Spinal cord (tissue), 9 donors: ENCODE measurements at regions not wholly inside any gene's neighbourhood (a gene's known extent, or its start where the extent isn't known, plus 50 kb on each side); places are given as distances from the start of the nearest gene placed in this dataset.
A peak's percentile ranks its signal among the peaks of the same experiment; 100 is the strongest.
"Not testable (repeated sequence)": the region's sequence is repeated elsewhere in the genome, so short reads cannot be mapped to it uniquely, and the experiment has no call there.

Source experiments
- DNase-seq, 6 donors: peaks; one replicate each; pipeline versions ENCODE4 v3.0.0 to v3.0.0-alpha.2; 2013 to 2015; ENCODE audit warnings: low spot score in 6 of 6, low read depth in 4 of 6
- H3K27ac ChIP-seq: one replicate; pipeline ENCODE4 v1.5.1; 2013; ENCODE audit warnings: low read depth, low read length, control low read depth
- H3K27me3 ChIP-seq: one replicate; pipeline ENCODE4 v1.6.1; 2013; ENCODE audit warnings: low read length; ENCODE audit not compliant: control insufficient read depth, insufficient read depth
- H3K36me3 ChIP-seq: one replicate; pipeline ENCODE4 v1.6.1; 2013; ENCODE audit warnings: low read length; ENCODE audit not compliant: control insufficient read depth, insufficient read depth
- H3K4me1 ChIP-seq: one replicate; pipeline ENCODE4 v1.6.1; 2013; ENCODE audit warnings: low read length; ENCODE audit not compliant: control insufficient read depth, insufficient read depth
- H3K4me3 ChIP-seq: one replicate; pipeline ENCODE4 v1.5.1; 2013; ENCODE audit warnings: low read depth, low read length, control low read depth
- H3K9me3 ChIP-seq: one replicate; pipeline ENCODE4 v1.6.1; 2013; ENCODE audit warnings: low read length; ENCODE audit not compliant: control insufficient read depth, insufficient read depth
- WGBS: methylation state at CpG from one replicate; pipeline ENCODE4 v1.1.5; 2013; ENCODE audit warnings: missing lambda C conversion rate; ENCODE audit not compliant: insufficient coverage; 5-methylcytosine and 5-hydroxymethylcytosine counted together
- donor health status: healthy.

DNA sequence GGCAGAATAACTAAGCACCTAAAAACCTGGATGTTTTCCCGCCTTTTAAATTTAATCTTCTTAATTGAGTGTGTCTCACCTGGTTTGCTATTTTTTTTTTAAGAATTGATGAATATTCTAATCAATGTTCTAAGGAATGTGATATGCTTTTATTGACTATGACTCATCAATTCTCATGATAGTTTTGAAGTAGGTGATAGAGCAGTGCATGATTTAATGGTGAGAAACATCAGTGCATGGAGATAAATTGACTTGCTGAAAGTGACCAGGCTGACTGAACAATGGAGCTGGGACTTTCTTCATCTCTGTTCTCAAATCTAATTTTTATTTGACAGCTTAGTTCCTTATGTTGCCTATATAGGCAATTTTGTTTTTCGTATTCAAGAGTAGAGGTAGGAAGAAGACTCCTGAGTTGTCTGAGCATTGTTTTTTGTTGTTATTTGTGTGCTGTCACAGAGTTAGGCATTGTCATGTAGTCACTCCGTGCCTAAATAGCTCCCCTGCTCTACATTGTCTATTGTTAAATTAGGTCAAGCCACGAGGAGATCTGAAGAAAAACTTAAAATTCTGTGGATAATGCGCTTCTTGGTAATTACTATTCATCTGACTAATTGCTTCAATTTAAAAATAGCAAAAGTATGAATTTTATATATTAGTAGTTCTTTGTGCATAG, 59.0 kb upstream of the NUTM2F start:
- not testable (repeated sequence) for H3K27ac ChIP-seq

DNA sequence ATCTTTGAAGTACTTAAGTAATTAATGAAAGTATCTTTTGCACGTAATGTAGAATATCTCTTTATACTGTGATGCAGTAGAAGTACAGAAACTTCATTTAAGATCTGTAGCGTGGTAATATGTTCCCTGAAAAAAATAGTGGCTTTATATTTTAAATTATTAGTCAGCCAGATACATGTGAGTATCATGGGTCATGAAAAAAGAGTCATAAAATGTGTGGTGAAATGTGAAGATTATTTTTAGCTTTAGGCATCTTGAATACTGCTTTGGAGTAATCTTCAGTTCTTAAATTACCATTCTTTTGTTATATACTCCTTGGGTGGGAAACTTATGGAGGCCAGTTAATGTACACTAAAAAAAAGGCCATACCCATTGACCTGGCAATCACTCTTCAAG, 59.6 kb upstream of the NUTM2F start:
- not testable (repeated sequence) for H3K4me3 ChIP-seq, H3K4me1 ChIP-seq, H3K27me3 ChIP-seq, DNase-seq, H3K27ac ChIP-seq, H3K9me3 ChIP-seq, H3K36me3 ChIP-seq
- no CpG with 5 or more reads among the region's 2 CpGs for WGBS

More for the DNA sequence above, 59.0 kb upstream of the NUTM2F start:
- H3K9me3 ChIP-seq, H3K4me3 ChIP-seq, H3K27me3 ChIP-seq, DNase-seq, H3K4me1 ChIP-seq, H3K36me3 ChIP-seq: not testable (repeated sequence)
- no CpG with 5 or more reads among the region's 5 CpGs for WGBS

DNA sequence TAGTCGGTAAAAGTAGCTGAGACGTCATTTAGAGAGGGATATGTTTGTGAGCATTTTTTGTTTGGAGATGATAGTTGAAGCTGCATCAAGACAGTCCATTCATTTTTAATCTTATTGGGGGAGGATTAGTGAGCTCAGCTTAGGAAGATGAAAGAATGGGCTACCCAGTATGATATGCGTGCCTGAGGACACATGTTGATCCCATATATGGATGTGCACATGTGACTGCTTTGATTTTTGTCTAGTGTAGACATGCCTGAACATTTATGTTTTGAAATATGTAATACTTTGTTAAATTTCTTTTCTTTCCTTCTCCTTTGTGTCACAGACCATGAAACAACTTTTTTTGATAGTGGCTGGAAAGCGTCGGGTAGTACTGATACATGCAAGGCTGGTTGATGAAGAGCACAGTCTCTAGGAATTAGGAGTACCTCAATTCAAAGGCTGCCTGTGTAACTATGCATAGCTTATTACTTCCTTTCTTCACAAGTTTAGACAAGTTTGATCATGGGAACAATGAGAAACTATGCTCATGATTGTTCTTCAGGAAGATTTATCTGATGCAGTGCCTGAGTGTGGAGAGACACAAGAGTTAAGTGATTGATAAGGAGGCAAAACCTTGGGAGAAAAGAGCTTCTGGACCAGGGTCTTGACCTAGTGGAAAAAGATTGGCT, 62.1 kb upstream of the NUTM2F start:
- no CpG with 5 or more reads among the region's 5 CpGs for WGBS
- H3K9me3 ChIP-seq, H3K27ac ChIP-seq, H3K4me3 ChIP-seq, DNase-seq, H3K27me3 ChIP-seq, H3K36me3 ChIP-seq, H3K4me1 ChIP-seq: not testable (repeated sequence)

DNA sequence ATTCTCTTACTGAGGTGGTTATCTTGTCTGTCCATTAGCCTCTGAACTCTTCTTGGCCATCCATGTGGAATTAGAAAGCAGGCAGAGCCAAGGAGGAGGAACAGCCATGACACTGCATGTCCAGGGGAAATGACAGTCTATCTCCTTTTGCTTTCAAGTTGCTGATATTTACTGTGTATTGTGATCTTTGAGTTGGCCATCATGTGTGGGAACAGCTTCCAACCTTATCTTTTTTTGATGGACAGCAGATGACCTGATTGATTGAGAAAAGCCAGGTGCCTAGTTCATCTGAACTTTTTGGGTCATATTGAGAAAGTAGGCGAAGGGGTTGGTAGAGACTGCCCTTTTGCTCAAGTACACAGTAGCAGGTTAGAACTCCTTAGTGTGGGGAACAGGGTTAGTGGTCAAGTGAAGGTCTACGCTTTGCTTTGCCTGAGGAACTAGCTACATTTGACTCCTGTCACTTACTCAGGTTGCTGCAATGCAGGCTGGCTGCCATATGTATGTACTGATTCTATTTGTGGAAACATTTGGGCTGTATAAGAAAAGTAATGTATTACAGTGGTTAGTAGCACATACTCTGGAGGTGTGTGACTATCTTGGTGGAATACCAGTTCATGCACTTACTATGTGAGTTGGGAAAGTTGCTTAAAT, 64.7 kb upstream of the NUTM2F start:
- H3K9me3 ChIP-seq, H3K27me3 ChIP-seq, H3K27ac ChIP-seq, H3K36me3 ChIP-seq, H3K4me3 ChIP-seq, H3K4me1 ChIP-seq, DNase-seq: not testable (repeated sequence)
- WGBS: no CpG with 5 or more reads among the region's 2 CpGs

DNA sequence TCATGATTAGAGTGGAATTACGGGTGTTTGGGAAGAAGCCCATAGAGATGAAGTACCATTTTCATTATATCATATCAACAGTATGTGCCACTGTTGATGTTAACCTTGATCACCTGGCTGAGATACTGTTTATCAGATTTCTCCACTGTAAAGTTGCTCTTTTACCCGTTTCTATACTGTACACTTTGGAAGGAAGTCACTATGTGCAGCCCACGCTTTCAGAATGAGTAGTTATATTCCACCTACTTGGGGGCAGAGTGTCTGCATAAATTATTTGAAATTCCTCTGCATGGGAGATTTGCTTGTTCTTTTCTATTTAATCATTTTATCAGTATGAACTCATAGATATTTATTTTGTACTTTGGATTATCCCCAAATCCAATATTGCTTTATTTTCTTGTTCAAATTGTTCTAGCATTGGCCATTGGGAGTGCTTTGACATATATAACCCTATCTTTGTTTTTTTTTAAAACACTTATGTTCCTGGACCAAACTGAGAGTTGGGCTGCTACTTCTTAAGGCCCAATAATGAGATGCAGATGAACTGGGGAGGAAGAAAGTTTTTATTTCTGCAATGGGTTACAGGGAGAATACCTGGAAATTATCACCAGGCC, 69.4 kb upstream of the NUTM2F start:
- not testable (repeated sequence) for DNase-seq, H3K36me3 ChIP-seq, H3K27me3 ChIP-seq, H3K4me1 ChIP-seq, H3K27ac ChIP-seq, H3K9me3 ChIP-seq, H3K4me3 ChIP-seq
- WGBS: no CpG with 5 or more reads among the region's 3 CpGs

DNA sequence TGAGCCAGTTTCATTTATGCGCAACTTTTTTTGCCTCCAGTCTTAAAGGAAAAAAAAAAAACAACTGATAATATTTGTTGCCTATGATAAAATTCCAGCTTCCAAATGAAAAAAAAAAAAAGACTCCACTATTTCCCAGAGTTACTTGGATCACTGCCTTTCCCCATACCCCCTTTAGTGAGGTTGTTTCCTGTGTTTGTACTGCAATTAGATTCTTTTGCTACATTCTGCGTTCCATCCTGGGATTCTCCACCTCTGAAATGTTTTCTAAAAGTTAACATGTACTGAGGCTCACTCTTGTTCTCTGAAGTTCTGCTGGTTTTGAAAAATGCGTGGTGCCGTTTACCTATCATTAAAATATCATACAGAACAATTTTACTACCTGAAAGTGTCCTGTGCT, 72.0 kb upstream of the NUTM2F start:
- H3K9me3 ChIP-seq, H3K27me3 ChIP-seq, DNase-seq, H3K4me1 ChIP-seq, H3K27ac ChIP-seq, H3K36me3 ChIP-seq, H3K4me3 ChIP-seq: not testable (repeated sequence)
- WGBS: no CpG with 5 or more reads among the region's 4 CpGs

DNA sequence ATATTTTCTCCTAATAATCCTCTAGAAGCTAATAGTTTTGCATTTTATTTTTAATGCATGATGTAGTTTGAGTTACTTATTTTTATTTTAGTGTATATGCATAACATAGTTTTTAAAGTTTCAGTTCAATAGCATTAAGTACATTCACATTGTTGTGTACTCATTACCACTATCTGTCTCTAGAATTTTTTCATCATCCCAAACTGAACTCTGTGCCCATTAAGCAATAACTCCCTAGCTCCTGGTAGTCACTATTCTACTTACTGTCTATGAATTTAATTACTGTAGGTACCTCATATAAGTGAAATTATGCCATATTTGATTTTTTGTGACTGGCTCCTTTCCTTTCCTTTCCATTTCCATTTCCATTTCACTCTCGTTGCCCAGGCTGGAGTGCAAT, 74.4 kb upstream of the NUTM2F start:
- H3K27me3 ChIP-seq, H3K4me3 ChIP-seq, H3K27ac ChIP-seq, H3K36me3 ChIP-seq, H3K4me1 ChIP-seq, DNase-seq, H3K9me3 ChIP-seq: not testable (repeated sequence)
- 100% methylated on average over 1 of the region's 1 CpG for WGBS

DNA sequence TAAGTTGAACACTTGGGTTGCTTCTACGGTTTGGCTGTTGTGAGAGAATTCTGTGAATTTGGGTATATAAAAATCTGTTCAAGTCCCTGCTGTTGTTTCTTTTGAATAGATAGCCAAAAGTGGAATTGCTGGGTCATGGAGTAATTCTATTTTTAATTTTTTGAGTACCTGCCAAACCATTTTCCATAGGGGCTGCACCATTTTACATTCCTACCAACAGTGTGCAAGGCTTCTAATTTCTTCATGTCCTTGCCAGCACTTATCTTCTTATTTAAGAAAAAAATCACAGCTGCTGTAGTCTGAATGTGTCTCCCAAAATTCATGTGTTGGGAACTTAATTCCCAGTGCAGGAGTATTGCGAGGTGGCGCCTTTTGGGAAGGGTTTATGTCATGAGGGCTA, 75.1 kb upstream of the NUTM2F start:
- H3K9me3 ChIP-seq, H3K4me1 ChIP-seq, H3K27me3 ChIP-seq, H3K4me3 ChIP-seq, H3K36me3 ChIP-seq, H3K27ac ChIP-seq: not testable (repeated sequence)
- WGBS: 93% methylated on average over 2 of the region's 3 CpGs
- peak in 1 of 6 donors; percentile 35 for DNase-seq

DNA sequence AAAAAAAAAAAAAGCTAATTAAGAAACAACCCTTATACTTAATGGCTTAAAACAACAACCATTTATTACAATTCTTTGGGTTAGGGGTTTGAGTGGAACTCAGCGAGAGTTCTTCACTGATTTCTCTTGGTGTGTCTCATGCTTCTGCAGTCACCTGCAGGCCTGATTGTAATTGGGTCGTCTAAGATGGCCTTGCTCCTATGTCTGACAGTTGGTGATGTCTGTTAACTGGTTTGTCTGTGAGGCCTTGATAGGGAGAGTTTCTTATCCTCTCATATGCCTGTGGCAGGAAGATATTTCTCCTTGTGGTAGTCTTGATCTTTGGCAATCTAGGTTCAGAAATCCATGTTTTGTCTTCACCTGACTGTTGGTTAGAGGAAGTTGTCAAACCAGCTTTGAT, 85.2 kb upstream of the NUTM2F start:
- WGBS: 83% methylated on average over 2 of the region's 2 CpGs
- not testable (repeated sequence) for H3K27me3 ChIP-seq, H3K36me3 ChIP-seq, H3K9me3 ChIP-seq, H3K4me3 ChIP-seq, DNase-seq, H3K27ac ChIP-seq, H3K4me1 ChIP-seq

DNA sequence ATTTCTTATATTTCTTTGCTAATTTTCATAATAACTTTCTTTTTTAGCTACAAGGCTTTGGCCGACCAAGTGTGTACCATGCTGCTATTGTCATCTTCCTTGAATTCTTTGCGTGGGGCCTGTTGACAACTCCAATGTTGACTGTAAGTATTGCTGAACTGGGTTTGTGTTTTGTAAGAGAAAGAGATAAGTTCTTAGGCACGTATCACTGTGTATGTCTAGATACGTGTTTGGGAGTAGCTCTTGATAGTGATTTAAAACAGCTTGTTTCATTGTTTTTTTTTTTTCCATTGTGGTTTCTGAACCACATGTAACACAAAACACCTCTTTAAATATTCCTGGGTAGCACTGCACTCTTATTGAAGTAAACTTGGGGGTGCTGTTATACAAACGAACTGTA, 86.7 kb upstream of the NUTM2F start:
- not testable (repeated sequence) for H3K27ac ChIP-seq, DNase-seq, H3K4me1 ChIP-seq, H3K9me3 ChIP-seq, H3K36me3 ChIP-seq, H3K27me3 ChIP-seq, H3K4me3 ChIP-seq
- WGBS: no CpG with 5 or more reads among the region's 5 CpGs
